ENCODE measurements at regions not wholly inside any gene's neighbourhood (a gene's known extent, or its start where the extent isn't known, plus 50 kb on each side); places are given as distances from the start of the nearest gene placed in this dataset.
"Not testable (repeated sequence)": the region's sequence is repeated elsewhere in the genome, so short reads cannot be mapped to it uniquely, and the experiment has no call there.

DNA sequence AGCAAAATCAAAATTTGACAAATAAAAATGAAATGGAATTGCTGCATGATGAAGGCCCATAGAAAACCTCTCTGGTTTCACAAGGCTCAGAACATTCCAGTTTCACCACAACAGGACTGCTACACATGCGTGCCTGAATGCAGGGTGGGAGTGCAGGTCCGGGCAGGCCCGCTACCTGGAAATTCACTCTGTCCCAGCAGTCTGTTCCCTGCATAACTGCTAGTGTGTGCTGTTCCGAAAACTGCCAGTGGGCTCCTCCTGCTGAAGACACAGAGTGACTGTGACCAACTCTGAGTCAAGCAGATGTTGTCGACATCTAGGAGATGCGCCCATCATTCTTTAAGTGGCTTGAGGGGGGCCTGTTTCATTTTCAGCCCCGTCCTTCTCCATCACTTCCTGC, 284.8 kb upstream of the MAF start:
- Mint-ChIP-seq H3K4me1 (ENCODE audit: unreplicated experiment) (no peaks in the 10 kb centered on the region), H3K9me3 (ENCODE audit: unreplicated experiment) (no peaks in the 10 kb centered on the region), H3K27ac (ENCODE audit: unreplicated experiment) (no peak overlapping the region), H3K4me3 (ENCODE audit: unreplicated experiment) (no peak overlapping the region), H3K27me3 (ENCODE audit: unreplicated experiment) (no peaks in the 10 kb centered on the region), H3K36me3 (ENCODE audit: unreplicated experiment) (no peaks in the 10 kb centered on the region)
- TF ChIP-seq, protein P1, sequence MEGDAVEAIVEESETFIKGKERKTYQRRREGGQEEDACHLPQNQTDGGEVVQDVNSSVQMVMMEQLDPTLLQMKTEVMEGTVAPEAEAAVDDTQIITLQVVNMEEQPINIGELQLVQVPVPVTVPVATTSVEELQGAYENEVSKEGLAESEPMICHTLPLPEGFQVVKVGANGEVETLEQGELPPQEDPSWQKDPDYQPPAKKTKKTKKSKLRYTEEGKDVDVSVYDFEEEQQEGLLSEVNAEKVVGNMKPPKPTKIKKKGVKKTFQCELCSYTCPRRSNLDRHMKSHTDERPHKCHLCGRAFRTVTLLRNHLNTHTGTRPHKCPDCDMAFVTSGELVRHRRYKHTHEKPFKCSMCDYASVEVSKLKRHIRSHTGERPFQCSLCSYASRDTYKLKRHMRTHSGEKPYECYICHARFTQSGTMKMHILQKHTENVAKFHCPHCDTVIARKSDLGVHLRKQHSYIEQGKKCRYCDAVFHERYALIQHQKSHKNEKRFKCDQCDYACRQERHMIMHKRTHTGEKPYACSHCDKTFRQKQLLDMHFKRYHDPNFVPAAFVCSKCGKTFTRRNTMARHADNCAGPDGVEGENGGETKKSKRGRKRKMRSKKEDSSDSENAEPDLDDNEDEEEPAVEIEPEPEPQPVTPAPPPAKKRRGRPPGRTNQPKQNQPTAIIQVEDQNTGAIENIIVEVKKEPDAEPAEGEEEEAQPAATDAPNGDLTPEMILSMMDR (IDR thresholded peaks at IDR 0.05), result no peak
- no peak for DNase-seq (ENCODE audit: extremely low spot score, unreplicated experiment)

DNA sequence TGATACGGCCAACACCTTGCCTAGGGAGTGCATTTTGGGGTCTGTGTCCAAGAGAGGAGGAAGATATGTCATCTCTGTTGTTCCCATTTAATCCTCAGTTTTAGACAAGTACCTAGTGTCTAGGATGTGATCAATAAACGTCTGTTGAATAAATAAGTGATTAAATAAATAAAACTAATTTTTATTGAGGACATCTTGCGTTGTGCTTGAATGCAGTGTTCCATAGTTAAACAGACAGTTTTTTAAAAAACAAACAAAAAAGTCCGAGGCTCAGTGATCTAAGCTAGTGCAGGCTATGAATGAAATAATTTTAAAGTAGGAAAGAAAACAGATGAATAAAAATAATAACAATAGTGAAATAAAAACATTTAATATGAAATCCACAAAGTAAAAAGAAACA, 283.0 kb upstream of the MAF start:
- H3K36me3 Mint-ChIP-seq (ENCODE audit: unreplicated experiment), result no peaks in the 10 kb centered on the region
- TF ChIP-seq, protein P1 (IDR thresholded peaks at IDR 0.05), result no peak
- no peak overlapping the region for H3K4me3 Mint-ChIP-seq (ENCODE audit: unreplicated experiment)
- no peak for DNase-seq (ENCODE audit: extremely low spot score, unreplicated experiment)
- no peaks in the 10 kb centered on the region for H3K27me3 Mint-ChIP-seq (ENCODE audit: unreplicated experiment)
- no peaks in the 10 kb centered on the region for H3K9me3 Mint-ChIP-seq (ENCODE audit: unreplicated experiment)
- H3K27ac Mint-ChIP-seq (ENCODE audit: unreplicated experiment), result no peak overlapping the region
- H3K4me1 Mint-ChIP-seq (ENCODE audit: unreplicated experiment), result no peaks in the 10 kb centered on the region

GRCh38 chr16:79882340-79883005, 281.9 kb upstream of the MAF start:
- TF ChIP-seq, protein P1 (IDR thresholded peaks at IDR 0.05), result no peak
- Mint-ChIP-seq H3K27me3 (ENCODE audit: unreplicated experiment) (no peaks in the 10 kb centered on the region), H3K4me3 (ENCODE audit: unreplicated experiment) (no peak overlapping the region), H3K36me3 (ENCODE audit: unreplicated experiment) (no peaks in the 10 kb centered on the region), H3K27ac (ENCODE audit: unreplicated experiment) (no peak overlapping the region), H3K9me3 (ENCODE audit: unreplicated experiment) (no peaks in the 10 kb centered on the region), H3K4me1 (ENCODE audit: unreplicated experiment) (no peaks in the 10 kb centered on the region)
- no peak for DNase-seq (ENCODE audit: extremely low spot score, unreplicated experiment)

- H3K9me3 Mint-ChIP-seq (ENCODE audit: unreplicated experiment); H3K36me3 Mint-ChIP-seq (ENCODE audit: unreplicated experiment); H3K27me3 Mint-ChIP-seq (ENCODE audit: unreplicated experiment); DNase-seq (ENCODE audit: extremely low spot score, unreplicated experiment); H3K4me3 Mint-ChIP-seq (ENCODE audit: unreplicated experiment); H3K27ac Mint-ChIP-seq (ENCODE audit: unreplicated experiment); H3K4me1 Mint-ChIP-seq (ENCODE audit: unreplicated experiment): not testable (repeated sequence)
Measured at GRCh38 chr16:79881107-79881506, 280.6 kb upstream of the MAF start.

DNA sequence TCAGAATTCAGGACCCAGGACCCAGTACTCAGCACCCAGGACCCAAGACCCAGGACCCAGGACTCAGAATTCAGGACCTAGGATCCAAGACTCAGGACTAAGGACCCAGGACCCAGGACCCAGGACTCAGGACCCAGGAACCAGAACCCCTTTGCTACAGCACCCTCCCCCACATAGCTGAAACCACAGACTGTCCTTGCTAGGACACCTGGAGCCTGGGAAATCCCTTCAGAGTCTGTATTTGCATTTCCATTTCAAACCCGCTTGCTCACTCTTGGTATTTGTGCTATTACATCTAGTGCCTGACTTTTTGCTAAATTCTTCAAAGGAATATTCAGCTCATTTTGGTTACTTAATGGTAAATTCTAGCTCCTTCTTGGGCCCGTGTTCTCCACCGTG, 275.8 kb upstream of the MAF start:
- no peak for DNase-seq (ENCODE audit: extremely low spot score, unreplicated experiment)
- Mint-ChIP-seq H3K4me3 (ENCODE audit: unreplicated experiment) (no peak overlapping the region), H3K4me1 (ENCODE audit: unreplicated experiment) (no peaks in the 10 kb centered on the region), H3K9me3 (ENCODE audit: unreplicated experiment) (no peaks in the 10 kb centered on the region), H3K36me3 (ENCODE audit: unreplicated experiment) (no peaks in the 10 kb centered on the region), H3K27me3 (ENCODE audit: unreplicated experiment) (no peaks in the 10 kb centered on the region), H3K27ac (ENCODE audit: unreplicated experiment) (no peak overlapping the region)
- TF ChIP-seq, protein P1 (IDR thresholded peaks at IDR 0.05), result no peak

DNA sequence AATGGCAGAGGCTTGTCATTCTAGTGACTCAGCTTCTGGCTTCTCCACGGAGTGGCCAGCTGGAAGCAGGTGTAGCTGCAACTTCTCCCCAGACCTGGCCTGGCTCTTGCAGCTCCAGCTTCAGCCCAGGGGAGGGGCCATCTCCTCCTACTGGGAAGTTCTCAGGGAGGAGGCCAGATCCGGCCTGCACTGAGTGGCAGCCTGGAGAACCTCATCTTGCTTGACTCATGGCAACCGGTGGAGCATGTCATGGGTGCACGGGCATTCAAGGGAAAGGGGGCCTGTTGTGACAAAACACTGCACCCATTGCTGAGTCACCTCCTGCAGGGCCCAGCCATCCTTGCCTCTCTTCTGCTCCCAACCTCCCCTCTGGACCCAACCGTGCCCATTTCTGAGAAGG, 273.9 kb upstream of the MAF start:
- no peaks in the 10 kb centered on the region for H3K27me3 Mint-ChIP-seq (ENCODE audit: unreplicated experiment)
- H3K9me3 Mint-ChIP-seq (ENCODE audit: unreplicated experiment), result no peaks in the 10 kb centered on the region
- TF ChIP-seq, protein P1 (IDR thresholded peaks at IDR 0.05), result no peak
- H3K27ac Mint-ChIP-seq (ENCODE audit: unreplicated experiment), result no peak overlapping the region
- no peak overlapping the region for H3K4me3 Mint-ChIP-seq (ENCODE audit: unreplicated experiment)
- H3K36me3 Mint-ChIP-seq (ENCODE audit: unreplicated experiment), result no peaks in the 10 kb centered on the region
- H3K4me1 Mint-ChIP-seq (ENCODE audit: unreplicated experiment), result no peaks in the 10 kb centered on the region
- no peak for DNase-seq (ENCODE audit: extremely low spot score, unreplicated experiment)

Data from osteocyte (in vitro differentiated cells).